ENCODE measurements at regions not wholly inside any gene's neighbourhood (a gene's known extent, or its start where the extent isn't known, plus 50 kb on each side); places are given as distances from the start of the nearest gene placed in this dataset.

- no peaks in the 10 kb centered on the region for H3K36me3 Mint-ChIP-seq
- H3K4me3 Mint-ChIP-seq, result no peak overlapping the region
- TF ChIP-seq, protein P1, sequence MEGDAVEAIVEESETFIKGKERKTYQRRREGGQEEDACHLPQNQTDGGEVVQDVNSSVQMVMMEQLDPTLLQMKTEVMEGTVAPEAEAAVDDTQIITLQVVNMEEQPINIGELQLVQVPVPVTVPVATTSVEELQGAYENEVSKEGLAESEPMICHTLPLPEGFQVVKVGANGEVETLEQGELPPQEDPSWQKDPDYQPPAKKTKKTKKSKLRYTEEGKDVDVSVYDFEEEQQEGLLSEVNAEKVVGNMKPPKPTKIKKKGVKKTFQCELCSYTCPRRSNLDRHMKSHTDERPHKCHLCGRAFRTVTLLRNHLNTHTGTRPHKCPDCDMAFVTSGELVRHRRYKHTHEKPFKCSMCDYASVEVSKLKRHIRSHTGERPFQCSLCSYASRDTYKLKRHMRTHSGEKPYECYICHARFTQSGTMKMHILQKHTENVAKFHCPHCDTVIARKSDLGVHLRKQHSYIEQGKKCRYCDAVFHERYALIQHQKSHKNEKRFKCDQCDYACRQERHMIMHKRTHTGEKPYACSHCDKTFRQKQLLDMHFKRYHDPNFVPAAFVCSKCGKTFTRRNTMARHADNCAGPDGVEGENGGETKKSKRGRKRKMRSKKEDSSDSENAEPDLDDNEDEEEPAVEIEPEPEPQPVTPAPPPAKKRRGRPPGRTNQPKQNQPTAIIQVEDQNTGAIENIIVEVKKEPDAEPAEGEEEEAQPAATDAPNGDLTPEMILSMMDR (conservative IDR thresholded peaks at IDR 0.05), result no peak
- no peak for DNase-seq (ENCODE audit: extremely low spot score, unreplicated experiment)
- no peak overlapping the region for H3K27ac Mint-ChIP-seq
- peaks cover 24% of the 10 kb centered on the region for H3K27me3 Mint-ChIP-seq
- peaks cover 43% of the 10 kb centered on the region for H3K4me1 Mint-ChIP-seq (ENCODE audit: unreplicated experiment)
- no peaks in the 10 kb centered on the region for H3K9me3 Mint-ChIP-seq
These were observed 326.3 kb downstream of the UACA start for GRCh38 chr15:70437089-70437488.

DNA sequence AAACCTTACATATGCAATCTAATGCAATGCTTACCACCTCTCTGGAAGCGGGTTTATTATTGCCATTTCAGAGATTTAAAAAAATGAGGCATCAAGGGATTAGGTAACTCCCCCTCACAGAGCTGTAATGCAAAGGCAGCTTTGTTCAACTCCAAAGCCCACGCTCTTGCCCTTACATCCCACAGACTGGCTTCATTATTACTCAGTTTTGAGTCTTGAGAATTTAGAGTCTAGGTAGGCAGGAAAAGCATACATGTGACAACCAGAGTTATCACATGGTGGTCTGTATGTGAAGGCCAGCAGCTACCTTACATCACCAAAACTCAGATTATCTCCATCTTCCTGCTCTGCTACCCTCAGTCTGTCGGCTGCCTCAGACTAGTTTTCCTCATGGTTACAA, 326.9 kb downstream of the UACA start:
- no peaks in the 10 kb centered on the region for H3K36me3 Mint-ChIP-seq
- TF ChIP-seq, protein P1 (conservative IDR thresholded peaks at IDR 0.05), result no peak
- DNase-seq (ENCODE audit: extremely low spot score, unreplicated experiment), result no peak
- no peak overlapping the region for H3K27ac Mint-ChIP-seq
- H3K4me1 Mint-ChIP-seq (ENCODE audit: unreplicated experiment), result peaks cover 42% of the 10 kb centered on the region
- no peak overlapping the region for H3K4me3 Mint-ChIP-seq
- no peaks in the 10 kb centered on the region for H3K9me3 Mint-ChIP-seq
- H3K27me3 Mint-ChIP-seq, result peaks cover 19% of the 10 kb centered on the region

DNA sequence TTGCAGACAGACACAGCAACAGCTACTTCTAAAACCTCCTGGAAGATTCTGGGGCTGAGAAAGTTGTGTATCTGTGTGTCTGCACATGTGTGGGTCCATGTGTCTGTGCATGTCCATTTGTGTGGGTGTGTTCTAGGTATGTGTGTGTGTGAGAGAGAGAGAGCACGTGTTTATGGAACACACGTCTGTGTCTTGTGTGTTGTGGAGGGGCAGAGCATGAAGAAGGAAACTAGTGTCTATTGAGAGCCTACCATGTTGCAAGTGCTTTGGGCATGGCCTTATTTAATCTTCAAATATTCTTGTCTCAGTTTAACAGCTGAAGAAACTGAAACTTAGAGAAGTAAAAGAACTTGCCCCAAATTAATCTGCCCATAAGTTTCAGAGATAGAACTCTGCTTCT, 327.5 kb downstream of the UACA start:
- peaks cover 42% of the 10 kb centered on the region for H3K4me1 Mint-ChIP-seq (ENCODE audit: unreplicated experiment)
- H3K27me3 Mint-ChIP-seq, result peaks cover 19% of the 10 kb centered on the region

DNA sequence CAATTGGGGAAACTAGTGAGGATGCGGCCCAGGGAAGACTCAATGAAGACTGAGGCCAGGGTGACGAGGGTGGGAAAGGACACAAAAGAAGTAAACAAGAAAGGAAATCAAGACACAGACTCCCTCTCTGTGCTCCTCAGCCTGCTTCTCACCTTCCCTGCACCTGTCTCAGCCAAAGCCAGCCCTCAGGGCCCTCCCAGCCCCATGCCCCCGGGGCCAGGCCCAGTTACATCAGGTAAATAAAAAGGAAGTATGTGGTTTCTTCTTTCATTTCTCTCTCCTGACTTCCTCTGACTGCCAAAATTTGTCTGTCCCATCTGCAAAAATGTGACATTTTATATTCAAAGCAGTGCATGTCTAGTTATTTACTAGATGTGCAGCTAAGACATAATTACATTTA, 328.0 kb downstream of the UACA start:
- Mint-ChIP-seq H3K4me3 (peak overlapping the region; percentile 9), H3K9me3 (no peaks in the 10 kb centered on the region), H3K27me3 (peaks cover 15% of the 10 kb centered on the region), H3K4me1 (ENCODE audit: unreplicated experiment) (peaks cover 39% of the 10 kb centered on the region), H3K36me3 (no peaks in the 10 kb centered on the region), H3K27ac (no peak overlapping the region)
- DNase-seq (ENCODE audit: extremely low spot score, unreplicated experiment), result no peak
- TF ChIP-seq, protein P1 (conservative IDR thresholded peaks at IDR 0.05), result no peak

More for the DNA sequence above, 327.5 kb downstream of the UACA start:
- Mint-ChIP-seq H3K36me3 (no peaks in the 10 kb centered on the region), H3K27ac (no peak overlapping the region), H3K4me3 (no peak overlapping the region), H3K9me3 (no peaks in the 10 kb centered on the region)
- TF ChIP-seq, protein P1 (conservative IDR thresholded peaks at IDR 0.05), result no peak
- DNase-seq (ENCODE audit: extremely low spot score, unreplicated experiment), result no peak

DNA sequence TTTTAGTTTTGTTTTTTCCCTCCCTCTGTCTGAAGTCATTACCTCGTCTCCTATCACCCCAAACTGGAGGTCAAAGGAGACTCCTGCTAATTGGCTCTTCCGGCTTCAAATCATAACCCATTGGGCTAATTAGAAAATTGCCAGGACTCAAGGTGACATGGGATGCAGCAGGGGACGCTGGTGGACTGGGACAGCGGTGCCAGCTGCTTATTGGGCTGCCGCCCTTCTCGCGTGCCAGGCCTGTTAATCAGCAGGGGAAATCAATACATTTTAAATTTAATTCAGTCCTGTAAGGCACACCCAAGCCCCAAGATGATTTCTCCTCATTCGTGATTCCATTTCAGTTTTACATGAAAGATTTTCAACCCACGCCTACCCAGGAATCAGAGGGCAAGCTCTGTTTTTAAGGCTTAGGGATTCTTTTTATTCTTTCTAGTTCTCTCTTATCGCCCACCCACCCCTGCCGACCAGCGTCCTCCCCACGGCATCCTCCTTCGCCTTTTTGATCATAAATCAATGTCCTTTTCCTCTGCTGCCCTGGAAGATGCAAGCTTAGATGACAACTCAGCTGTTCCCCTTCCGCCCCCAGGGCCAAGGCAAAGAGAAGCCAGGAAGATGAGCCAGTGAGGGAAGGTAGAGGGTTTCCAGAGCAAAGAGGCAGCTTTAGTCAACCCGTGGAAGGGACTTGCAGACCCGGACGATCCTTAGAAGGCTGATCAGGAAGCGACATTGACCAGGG, 329.6 kb downstream of the UACA start:
- H3K4me3 Mint-ChIP-seq, result peak overlapping the region; percentile 47
- no peak overlapping the region for H3K27ac Mint-ChIP-seq
- H3K9me3 Mint-ChIP-seq, result peaks cover 5% of the 10 kb centered on the region
- H3K36me3 Mint-ChIP-seq, result no peaks in the 10 kb centered on the region
- TF ChIP-seq, protein P1 (conservative IDR thresholded peaks at IDR 0.05), result no peak
- DNase-seq (ENCODE audit: extremely low spot score, unreplicated experiment), result no peak
- peaks cover 12% of the 10 kb centered on the region for H3K27me3 Mint-ChIP-seq
- H3K4me1 Mint-ChIP-seq (ENCODE audit: unreplicated experiment), result peaks cover 35% of the 10 kb centered on the region
